Astrocyte of the cerebellum (primary cell): ENCODE measurements at regions not wholly inside any gene's neighbourhood (a gene's known extent, or its start where the extent isn't known, plus 50 kb on each side); places are given as distances from the start of the nearest gene placed in this dataset.

ENCODE experiments used
- DNase-seq: peaks from one replicate; pipeline ENCODE4 v3.0.0-alpha.2; 2011; ENCODE audit warnings: low read depth
- H3K4me3 ChIP-seq: 2 replicates; pipeline ENCODE4 v1.5.1; 2011; ENCODE audit warnings: mild to moderate bottlenecking, low read depth, low read length, moderate library complexity
- CTCF ChIP-seq: IDR thresholded peaks from 2 replicates; pipeline ENCODE4 v1.5.1; 2012; ENCODE audit warnings: low read length, low read depth, moderate library complexity, mild to moderate bottlenecking; ENCODE audit errors: missing control alignments
- in situ Hi-C: cut with HindIII; loops from 2 replicates; pipeline ENCODE4 v1.10.0; 2017; ENCODE audit warnings: low sequenced_read_pairs

- H3K4me3 ChIP-seq, result no peak overlapping the region
- no peak for DNase-seq
- peak; percentile 43 for TF ChIP-seq CTCF
- in situ Hi-C loops, result no loop called here
These were observed 80.8 kb upstream of the KLF14 start for GRCh38 chr7:130814778-130815335.

GRCh38 chr7:130818056-130818455, 84.0 kb upstream of the KLF14 start:
- H3K4me3 ChIP-seq, result no peak overlapping the region
- TF ChIP-seq CTCF, result no peak
- in situ Hi-C loops, result no loop called here
- no peak for DNase-seq

GRCh38 chr7:130821864-130822263, 87.9 kb upstream of the KLF14 start:
- no peak overlapping the region for H3K4me3 ChIP-seq
- TF ChIP-seq CTCF, result no peak
- in situ Hi-C loops, result no loop called here
- no peak for DNase-seq

GRCh38 chr7:130822642-130823041, 88.6 kb upstream of the KLF14 start:
- no peak overlapping the region for H3K4me3 ChIP-seq
- no peak for DNase-seq
- in situ Hi-C loops, result no loop called here
- TF ChIP-seq CTCF, result no peak

GRCh38 chr7:130823060-130823459, 89.1 kb upstream of the KLF14 start:
- no peak overlapping the region for H3K4me3 ChIP-seq
- no peak for DNase-seq
- in situ Hi-C loops, result no loop called here
- no peak for TF ChIP-seq CTCF

GRCh38 chr7:130825819-130826218, 91.8 kb upstream of the KLF14 start:
- in situ Hi-C loops, result no loop called here
- no peak for DNase-seq
- TF ChIP-seq CTCF, result no peak
- H3K4me3 ChIP-seq, result no peak overlapping the region

- in situ Hi-C loops, result no loop called here
- no peak for DNase-seq
- TF ChIP-seq CTCF, result no peak
- no peak overlapping the region for H3K4me3 ChIP-seq
These were observed 95.4 kb upstream of the KLF14 start for GRCh38 chr7:130829415-130829814.
